Suprapubic skin (tissue), 3 donors: ENCODE measurements at regions not wholly inside any gene's neighbourhood (a gene's known extent, or its start where the extent isn't known, plus 50 kb on each side); places are given as distances from the start of the nearest gene placed in this dataset.
"Not testable (repeated sequence)": the region's sequence is repeated elsewhere in the genome, so short reads cannot be mapped to it uniquely, and the experiment has no call there.

Source experiments
- CTCF ChIP-seq, 2 donors: fragments of 200-600 bp in 1 of 2; fragments of 450-650 bp in 1 of 2; sonication (generic) in 1 of 2; IDR thresholded peaks; one replicate each; pipeline ENCODE4 v1.5.1; 2016 to 2019; ENCODE audit warnings: antibody characterized with exemption in 2 of 2, mild to moderate bottlenecking in 1 of 2, moderate library complexity in 1 of 2
- EP300 ChIP-seq: sonication (generic); formaldehyde crosslinking; IDR thresholded peaks from one replicate; pipeline ENCODE4 v1.6.1; 2017; ENCODE audit warnings: antibody characterized with exemption

GRCh38 chr4:34506511-34507092, 1737.7 kb downstream of the ARAP2 start:
- TF ChIP-seq EP300; CTCF (IDR thresholded peaks at IDR 0.05): not testable (repeated sequence)
